Fibroblast of gingiva (primary cell): ENCODE measurements at regions not wholly inside any gene's neighbourhood (a gene's known extent, or its start where the extent isn't known, plus 50 kb on each side); places are given as distances from the start of the nearest gene placed in this dataset.
A peak's percentile ranks its signal among the peaks of the same experiment; 100 is the strongest.

ENCODE experiments used
- DNase-seq: peaks from one replicate; pipeline ENCODE4 v3.0.0-alpha.2; 2011; ENCODE audit warnings: low read depth

DNA sequence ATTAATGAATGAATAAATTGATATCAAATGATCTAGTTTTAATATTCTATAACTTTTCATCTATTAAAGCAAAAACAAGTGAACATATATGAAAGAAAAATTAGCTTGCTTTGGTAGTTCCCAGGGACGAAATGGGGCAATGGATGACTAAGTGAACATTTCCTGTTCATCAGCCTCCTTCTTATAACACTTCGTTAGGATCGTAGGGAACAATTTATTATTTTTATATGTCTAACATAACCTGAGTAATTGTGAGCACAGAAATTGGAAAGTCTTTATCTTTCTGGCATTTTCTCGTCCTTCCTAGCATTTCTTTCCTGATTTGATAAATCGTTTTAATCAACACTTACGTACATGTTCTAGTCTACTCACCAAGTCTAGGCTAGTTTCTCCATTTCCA is 59.1 kb upstream of the PPP1R3C start:
- no peak for DNase-seq

DNA sequence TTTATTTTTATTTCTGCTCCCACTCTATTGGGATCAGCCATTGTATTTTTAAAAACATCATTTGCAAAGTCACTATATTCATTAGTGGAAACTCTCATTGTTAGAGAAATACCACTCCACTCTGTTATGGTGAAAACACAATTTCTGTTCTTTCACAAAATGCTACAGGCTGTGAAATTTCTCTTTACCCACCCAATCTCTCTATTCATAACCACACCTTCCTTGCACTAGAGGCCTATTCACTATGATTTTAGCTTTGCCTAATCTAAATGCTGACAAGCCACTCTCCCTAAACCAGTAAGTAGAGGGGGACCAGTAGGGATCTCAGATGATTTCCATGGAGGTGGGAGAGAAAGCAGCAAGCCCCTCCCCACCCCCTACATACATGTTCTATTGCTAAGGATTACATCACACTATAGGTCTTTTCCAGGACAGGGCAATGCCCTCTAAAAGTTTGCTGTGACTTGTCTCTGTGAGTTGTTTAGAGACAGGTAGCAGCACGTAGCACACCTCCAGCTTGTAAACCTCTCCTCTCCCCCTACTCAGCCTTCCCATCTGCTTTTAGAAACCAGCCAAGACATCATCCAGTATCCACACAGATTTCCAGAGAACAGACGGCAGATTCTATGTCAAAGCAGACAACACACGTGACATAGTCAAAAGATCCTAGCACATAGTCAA is 58.3 kb upstream of the PPP1R3C start:
- DNase-seq = no peak

DNA sequence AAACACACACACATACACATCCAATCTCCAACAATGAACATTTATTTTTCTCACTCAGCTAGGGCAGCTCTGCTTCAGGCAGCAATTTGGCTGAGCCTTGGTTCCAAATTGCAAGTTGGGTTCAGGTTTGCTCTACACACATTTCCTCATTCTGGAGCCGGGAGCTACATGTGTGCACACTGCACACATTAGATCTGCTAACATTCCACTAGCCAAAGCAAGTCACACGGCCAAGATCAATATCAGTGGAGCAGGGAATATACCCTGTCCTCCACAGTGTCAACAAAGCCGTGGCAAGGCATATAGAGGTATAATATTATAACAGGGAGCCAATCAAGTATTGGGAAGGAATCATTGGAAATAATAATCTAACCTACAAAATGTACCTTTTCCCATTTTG is 57.5 kb upstream of the PPP1R3C start:
- DNase-seq = no peak

DNA sequence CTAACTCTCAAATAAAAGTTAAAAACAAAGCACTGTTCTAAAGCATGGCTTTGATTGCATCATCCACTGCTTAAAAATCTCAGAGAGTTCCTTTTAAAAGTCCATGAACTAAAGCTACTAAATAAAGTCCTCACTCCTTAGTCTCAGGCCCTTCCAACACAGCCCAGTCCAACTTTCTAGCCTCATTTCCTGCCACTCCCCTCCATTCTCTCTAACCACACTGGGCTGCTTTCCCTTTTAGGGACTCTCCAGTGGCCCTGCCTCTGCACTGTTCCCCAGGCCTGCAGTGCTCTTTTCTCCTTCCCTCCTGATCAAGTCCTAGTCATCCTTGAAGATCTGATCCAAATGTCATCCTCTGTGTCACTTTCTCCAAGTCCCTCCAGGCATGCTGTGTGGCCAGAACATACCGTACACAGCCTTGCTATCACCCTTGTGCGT is 56.9 kb upstream of the PPP1R3C start:
- DNase-seq = peak; percentile 19

DNA sequence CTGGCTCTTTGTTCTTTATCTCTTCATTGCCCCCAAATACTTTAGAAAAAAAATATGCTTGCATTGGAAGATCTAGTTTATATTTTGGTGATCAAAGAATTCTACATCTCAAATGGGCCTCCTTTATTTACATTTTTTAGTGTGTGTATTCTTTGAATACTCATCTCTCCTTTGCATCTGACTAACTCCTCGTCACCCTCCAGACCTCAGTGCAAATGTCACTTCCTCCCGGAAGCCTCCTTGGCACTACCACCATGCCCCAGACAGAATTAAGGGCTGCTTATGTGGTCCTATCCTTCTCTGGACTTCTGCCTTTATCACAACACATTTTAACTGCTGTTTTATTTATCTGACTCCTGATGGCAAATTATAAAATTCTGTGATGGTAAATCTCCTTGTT is 52.0 kb upstream of the PPP1R3C start:
- DNase-seq = no peak

DNA sequence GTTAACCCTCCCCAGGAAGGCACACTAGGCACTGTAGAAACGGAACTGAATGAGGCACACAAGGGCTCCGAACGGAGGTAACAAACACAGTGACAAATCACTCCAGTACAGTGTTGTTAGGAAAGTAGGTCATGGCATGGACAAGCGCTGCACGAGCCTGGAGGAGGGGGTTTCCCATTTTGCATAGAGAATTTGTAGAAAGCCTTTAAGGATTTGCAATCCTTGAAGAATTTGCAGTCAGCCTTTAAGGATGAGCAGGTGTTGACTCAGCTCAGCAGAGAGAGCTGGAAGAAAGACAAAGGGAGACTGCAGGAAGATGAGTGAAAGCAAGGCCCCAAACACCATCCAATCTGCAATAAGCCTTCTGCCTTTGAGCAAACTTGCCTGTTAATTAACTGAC is 51.1 kb upstream of the PPP1R3C start:
- DNase-seq = peak; percentile 27

DNA sequence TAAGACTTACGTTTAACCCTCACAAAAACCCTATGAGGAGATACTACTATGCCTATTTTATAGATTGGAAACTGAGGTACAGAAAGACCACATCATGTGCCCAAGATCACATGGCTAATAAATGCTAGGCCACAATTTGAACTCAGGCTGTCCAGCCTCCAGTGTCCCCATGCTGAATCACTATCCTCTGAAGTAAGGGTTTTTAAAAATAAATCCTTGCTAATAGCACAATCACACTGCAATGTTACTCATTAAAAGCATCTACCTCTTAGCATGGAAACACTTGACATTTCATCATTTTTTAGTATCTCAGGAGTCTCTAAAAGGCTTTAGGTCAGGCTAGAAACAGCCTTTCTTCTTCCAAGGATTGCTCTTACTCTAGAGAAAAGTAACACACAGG is 50.0 kb upstream of the PPP1R3C start:
- no peak for DNase-seq
